HK-2 (cell line): ENCODE measurements at regions not wholly inside any gene's neighbourhood (a gene's known extent, or its start where the extent isn't known, plus 50 kb on each side); places are given as distances from the start of the nearest gene placed in this dataset.
A peak's percentile ranks its signal among the peaks of the same experiment; 100 is the strongest.

Source experiments
- DNase-seq: peaks from one replicate; pipeline ENCODE4 v3.0.0-alpha.2; 2018; ENCODE audit not compliant: unreplicated experiment

GRCh38 chr9:103913899-103914298, 180.2 kb upstream of the SMC2 start:
- DNase-seq: no peak

GRCh38 chr9:103919605-103920209, 174.4 kb upstream of the SMC2 start:
- DNase-seq: no peak

DNA sequence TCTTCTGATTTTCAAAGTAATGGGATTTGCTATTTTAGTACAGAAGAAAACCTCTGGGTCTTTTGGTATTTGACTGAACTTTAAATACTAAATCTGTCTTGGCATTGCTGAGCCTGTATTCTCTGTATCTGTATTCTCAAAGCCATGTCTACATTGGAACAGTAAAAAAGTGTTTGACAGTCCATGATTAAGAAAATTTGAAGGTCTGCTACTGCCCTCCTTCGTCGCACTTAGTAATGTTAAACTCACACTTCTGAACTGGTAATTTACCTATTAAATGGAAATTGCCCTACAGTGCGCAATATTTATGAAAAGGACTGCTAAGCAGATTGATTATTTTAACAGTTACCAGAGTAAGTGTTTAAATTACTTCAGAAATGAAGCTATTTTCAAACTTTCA, 165.7 kb upstream of the SMC2 start:
- no peak for DNase-seq

- no peak for DNase-seq
Observed at GRCh38 chr9:103941104-103941503, 153.0 kb upstream of the SMC2 start.

DNA sequence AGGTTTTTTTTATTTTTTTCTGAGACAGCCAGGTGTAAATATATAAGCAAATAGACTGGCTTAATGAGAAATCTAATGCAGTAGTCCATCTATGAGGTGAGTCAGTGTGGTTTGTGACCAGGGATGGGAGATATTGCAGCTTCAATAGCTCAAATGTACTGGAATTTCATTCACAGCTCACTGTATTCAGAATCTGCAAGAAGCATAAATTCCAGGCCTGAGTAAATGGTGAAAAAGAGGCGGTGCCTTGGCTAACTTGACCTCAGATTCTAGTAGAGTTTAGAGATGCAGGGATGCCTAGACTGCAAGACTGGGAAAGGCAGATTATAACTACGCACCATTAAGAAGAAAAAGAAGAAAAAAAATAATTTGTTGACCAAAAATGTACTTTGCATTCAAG, 151.9 kb upstream of the SMC2 start:
- DNase-seq: no peak

DNA sequence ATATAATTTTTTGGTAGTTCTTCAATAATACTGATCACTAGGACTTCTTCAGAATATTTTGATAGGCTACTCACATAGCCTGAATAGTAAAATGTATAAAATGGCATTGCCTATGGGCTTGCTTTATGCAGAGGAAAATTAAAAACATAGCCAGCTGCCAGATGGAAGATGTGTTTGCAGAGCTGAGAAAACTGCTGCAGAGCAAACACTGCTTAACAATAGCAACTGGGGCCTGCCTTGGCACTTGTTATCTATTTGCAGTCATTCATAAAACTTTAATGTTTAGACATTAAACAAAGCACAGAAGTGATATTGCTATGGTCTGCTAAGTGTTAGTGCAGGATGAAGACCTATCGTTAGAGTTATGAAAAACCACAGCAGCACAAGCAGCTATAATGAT, 151.5 kb upstream of the SMC2 start:
- no peak for DNase-seq

DNA sequence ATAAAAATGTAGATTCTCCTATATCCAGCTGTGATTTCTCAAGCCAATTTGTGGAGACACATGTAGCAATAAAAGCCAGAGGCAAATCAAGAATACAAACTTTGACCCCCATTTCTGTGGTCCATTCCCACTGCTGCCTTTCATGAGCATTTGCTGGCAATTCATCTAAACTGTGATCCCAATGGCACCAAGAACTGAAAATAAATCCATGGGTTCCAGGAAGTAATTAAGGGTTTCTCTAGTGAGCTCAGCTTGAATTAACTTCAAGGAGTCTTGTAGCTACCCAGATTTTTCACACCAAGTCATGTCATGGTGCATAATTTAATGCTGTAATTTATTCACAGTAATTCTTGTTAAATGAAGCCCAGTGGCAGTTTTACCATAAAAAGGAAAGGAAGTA, 145.0 kb upstream of the SMC2 start:
- DNase-seq: no peak

DNA sequence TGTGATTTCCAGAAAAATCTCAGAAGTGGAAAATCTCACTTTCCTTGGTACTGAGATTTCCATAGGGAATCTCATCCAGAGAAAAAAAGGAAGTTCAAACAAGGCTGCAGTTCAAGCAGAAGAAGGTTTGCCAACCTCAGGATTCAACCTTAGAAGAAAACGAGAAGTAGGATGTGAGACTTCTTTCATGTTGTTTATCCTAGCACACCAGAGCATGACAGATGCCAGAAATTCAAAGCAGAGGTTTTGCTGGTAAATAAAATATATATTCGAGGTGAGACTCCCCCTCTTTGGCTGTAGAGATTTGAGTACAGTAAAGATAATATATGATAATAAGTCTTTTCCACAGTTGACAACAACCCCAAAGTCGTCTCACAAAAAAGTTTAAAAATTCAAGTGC, 116.9 kb upstream of the SMC2 start:
- no peak for DNase-seq

GRCh38 chr9:103978396-103978795, 115.7 kb upstream of the SMC2 start:
- no peak for DNase-seq

DNA sequence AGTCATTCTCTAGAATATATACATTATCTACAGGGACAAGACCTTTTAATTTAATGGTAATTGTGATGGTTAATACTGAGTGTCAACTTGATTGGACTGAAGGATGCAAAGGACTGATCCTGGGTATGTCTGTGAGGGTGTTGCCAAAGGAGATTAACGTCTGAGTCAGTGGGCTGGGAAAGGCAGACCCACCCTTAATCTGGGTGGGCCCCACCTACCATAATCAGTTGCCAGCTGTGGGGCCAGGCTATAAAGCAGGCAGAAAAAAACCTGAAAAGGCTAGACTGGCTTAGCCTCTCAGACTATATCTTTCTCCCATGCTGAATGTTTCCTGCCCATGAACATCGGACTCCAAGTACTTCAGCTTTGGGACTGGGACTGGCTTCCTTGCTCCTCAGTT, 112.2 kb upstream of the SMC2 start:
- DNase-seq: no peak

GRCh38 chr9:103985077-103985476, 109.0 kb upstream of the SMC2 start:
- no peak for DNase-seq

GRCh38 chr9:103988821-103989220, 105.3 kb upstream of the SMC2 start:
- no peak for DNase-seq

GRCh38 chr9:103990311-103990710, 103.8 kb upstream of the SMC2 start:
- DNase-seq: no peak

- DNase-seq: no peak
Observed at GRCh38 chr9:103991001-103991400, 103.1 kb upstream of the SMC2 start.

- DNase-seq: no peak
Observed at GRCh38 chr9:103991698-103992097, 102.4 kb upstream of the SMC2 start.

DNA sequence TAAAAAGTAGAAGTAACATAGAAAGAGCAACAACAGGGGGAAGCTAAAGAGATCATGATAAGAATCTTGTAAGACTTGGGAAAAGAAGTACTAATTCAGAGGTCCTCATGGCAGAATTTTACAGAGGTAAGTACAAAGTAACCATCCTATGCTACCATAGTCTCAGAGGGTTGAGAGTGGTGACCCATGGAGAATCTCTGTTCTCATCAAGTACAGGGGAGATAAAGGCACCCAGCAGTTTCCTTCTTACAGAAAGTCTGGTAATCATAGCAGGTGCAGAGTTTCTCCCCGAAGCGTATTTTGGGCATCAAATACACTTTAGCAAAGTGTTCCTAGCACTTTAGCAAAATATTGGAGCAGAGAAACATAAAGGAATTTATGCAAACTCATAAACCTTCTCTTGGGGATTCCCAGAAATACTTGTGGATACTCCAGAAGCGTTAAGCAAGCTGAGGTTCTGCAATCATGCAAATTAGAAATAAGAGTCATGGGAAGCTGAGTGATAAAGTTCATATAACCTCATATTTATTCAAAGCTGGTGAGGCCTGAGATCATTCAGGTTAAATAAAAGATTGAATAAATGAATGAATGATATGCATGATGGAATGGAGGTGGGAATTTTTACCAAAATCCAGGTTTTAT, 101.0 kb upstream of the SMC2 start:
- no peak for DNase-seq

- no peak for DNase-seq
Observed at GRCh38 chr9:103997856-103998370, 96.2 kb upstream of the SMC2 start.

DNA sequence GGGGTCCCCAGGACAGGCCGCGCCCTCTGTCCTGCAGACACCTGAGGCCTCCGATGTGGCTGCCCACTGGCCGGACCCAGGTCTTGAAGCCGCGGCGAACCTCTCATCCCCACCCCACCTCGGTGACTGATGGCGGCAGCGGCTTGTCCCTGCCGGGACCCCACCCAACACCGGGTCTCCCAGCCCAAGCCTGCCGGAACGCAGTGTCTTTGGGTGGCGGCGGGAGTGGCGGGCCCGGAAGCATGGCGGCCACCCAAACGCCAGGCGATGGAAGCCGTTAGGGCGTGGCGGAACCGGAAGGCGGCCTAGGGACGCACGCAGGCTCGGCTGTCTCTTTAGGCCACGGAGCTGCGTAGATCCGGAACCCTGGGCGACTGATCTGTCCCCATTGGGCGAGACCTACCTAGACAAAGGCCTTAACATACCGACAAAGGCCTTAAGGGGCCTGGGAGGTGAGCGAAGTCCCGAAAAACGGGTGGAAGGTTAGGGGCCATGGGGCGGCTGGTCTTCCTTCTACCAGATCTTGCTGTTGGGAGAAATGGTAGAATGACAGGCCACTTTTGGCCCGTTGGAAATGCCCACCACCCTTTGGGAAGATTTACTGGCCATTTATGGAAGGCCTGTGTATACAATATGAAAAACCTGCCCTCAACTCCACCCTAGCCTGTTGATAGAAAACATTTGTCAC, 94.6 kb upstream of the SMC2 start:
- no peak for DNase-seq

DNA sequence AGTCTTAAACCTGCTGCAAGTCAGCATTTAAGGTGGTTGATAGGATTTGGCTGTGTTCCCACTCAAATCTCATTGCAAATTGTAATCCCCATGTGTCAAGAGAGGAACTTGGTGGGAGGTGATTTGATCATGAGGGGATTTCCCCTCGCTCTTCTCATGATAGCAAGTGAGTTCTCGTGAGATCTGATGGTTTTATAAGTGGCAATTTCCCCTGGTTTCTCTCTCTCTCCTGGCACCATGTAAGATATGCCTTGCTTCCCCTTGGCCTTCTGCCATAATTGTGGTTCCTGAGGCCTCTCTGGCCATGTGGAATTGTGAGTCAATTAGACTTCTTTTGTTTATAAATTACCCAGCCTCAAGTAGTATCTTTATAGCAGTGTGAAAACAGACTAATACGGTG, 84.3 kb upstream of the SMC2 start:
- DNase-seq: peak; percentile 62

- DNase-seq: no peak
Observed at GRCh38 chr9:104022083-104022482, 72.0 kb upstream of the SMC2 start.

DNA sequence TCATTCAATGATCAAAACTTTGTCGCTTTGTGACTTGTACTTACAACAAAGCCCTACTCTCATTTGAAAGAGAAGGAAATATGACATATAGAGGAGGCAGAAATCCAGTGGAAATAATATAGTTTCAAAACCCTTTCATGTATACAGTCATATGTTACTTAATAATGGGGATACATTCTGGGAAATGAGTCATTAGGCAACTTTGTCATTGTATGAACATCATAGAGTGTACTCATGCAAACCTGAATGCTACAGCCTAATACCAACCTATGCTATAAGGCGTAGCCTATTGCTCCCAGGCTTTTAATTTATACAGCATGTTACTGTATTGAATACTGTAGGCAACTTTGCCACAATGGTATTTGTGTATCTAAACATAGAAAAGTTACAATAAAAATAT, 69.0 kb upstream of the SMC2 start:
- no peak for DNase-seq

DNA sequence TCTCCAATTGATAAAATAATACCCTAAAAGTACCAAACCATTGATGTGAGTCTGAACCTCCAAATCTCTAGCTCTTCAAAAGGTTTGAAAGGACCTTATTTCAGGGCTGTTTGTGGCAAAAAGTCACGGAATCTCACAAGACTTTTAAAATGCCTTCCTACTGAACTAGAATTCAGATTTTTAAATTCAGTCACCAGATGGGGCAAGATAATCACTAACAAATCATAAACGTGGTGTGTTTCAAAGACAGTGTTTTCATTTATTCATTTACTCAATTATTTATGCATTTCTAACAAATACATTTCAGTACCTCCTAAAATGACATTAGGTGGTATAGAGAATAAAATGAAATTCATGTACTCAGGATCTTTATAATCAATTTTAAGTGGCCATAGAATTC, 68.2 kb upstream of the SMC2 start:
- no peak for DNase-seq

DNA sequence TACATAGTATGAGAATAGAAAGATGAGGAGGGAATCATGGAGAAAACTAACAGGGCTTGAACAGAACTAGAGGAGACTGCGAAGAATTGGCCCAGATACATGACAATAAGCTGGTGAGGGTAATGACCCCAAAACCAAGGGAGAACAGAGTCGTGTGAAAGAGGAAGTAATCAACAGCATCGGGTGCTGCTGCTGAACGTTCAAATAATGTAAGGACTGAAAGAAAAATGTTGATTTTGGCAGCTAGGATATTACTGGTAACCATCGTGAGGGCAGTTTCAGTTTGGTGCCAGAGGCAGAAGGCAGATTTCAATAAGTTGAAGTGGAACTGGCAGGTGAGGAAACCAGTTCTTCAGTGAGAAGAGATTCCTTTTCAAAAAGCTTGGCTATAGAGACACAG, 66.8 kb upstream of the SMC2 start:
- no peak for DNase-seq
